ENCODE measurements at regions not wholly inside any gene's neighbourhood (a gene's known extent, or its start where the extent isn't known, plus 50 kb on each side); places are given as distances from the start of the nearest gene placed in this dataset.
A peak's percentile ranks its signal among the peaks of the same experiment; 100 is the strongest.

DNA sequence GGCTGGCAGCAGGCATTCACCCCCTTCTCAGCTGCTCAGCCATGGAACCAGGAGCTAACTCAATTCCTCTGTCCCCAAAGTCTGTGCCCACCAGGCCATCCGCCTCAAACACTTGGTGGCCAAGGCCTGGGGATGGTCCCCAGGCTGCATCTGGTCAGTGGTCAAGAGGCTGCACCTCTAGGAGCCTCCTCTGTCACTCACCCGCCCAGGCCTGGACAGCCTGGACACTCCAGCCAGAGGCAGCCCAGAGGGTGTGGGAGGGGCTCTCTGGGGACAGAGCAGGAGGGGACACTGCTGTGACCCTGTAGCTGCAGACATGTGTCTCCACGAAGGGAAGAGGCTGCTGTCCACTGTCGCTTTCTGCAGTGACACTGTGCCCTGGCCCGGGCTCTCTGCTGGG is 416.6 kb upstream of the SULF2 start:
- Histone ChIP-seq H3K9me3 (ENCODE audit: low read depth, low read length, poor library complexity, severe bottlenecking) (no peaks in the 10 kb centered on the region), H3K4me3 (ENCODE audit: low read depth, low read length, poor library complexity, severe bottlenecking) (no peak overlapping the region), H3K27me3 (replicated peaks; ENCODE audit: insufficient read depth, low read depth, low read length, poor library complexity) (peaks cover 17% of the 10 kb centered on the region), H3K4me1 (ENCODE audit: insufficient read depth, low read length, poor library complexity, severe bottlenecking) (peaks cover 17% of the 10 kb centered on the region), H3K36me3 (ENCODE audit: insufficient read depth, low read length, poor library complexity, severe bottlenecking) (no peaks in the 10 kb centered on the region), H3K27ac (ENCODE audit: low read depth, low read length, poor library complexity, severe bottlenecking) (no peak overlapping the region)
- ChIA-PET CTCF (no interaction called here), POLR2A (ENCODE audit: low non-redundant PET) (no interaction called here)
- no peak for TF ChIP-seq EZH2 (IDR thresholded peaks at IDR 0.05; ENCODE audit: borderline replicate concordance, low read depth, low read length, poor library complexity, severe bottlenecking)
- TF ChIP-seq, protein P1, sequence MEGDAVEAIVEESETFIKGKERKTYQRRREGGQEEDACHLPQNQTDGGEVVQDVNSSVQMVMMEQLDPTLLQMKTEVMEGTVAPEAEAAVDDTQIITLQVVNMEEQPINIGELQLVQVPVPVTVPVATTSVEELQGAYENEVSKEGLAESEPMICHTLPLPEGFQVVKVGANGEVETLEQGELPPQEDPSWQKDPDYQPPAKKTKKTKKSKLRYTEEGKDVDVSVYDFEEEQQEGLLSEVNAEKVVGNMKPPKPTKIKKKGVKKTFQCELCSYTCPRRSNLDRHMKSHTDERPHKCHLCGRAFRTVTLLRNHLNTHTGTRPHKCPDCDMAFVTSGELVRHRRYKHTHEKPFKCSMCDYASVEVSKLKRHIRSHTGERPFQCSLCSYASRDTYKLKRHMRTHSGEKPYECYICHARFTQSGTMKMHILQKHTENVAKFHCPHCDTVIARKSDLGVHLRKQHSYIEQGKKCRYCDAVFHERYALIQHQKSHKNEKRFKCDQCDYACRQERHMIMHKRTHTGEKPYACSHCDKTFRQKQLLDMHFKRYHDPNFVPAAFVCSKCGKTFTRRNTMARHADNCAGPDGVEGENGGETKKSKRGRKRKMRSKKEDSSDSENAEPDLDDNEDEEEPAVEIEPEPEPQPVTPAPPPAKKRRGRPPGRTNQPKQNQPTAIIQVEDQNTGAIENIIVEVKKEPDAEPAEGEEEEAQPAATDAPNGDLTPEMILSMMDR (conservative IDR thresholded peaks at IDR 0.05; ENCODE audit: low read depth, low read length) = no peak
- BruUV-seq (replicated peaks) = no TSS peak
- intact Hi-C loops (cut with micrococcal nuclease; ENCODE audit: unreplicated experiment) = no loop called here
- DNase-seq (ENCODE audit: low spot score) = no peak

DNA sequence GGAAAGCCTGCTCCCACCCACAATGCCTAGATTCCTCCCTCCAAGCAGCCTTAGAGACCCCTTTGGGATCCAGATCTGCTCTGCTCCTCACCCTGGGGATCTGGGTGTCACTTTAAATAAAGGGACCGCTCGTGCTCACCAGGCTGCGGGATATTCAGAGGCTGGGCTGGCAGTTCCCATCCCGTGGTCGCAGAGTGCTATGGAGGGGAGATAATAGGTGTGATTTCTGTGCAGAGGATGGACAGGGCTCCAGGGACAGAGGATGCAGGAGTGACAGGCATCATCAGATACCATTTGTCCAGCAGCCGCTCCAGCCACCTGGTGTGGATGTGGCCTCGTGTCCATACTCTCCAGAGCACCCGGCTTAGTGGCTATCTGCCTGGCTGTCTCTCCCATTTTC is 415.9 kb upstream of the SULF2 start:
- TF ChIP-seq, protein P1 (conservative IDR thresholded peaks at IDR 0.05; ENCODE audit: low read depth, low read length) = no peak
- no peak for TF ChIP-seq EZH2 (IDR thresholded peaks at IDR 0.05; ENCODE audit: borderline replicate concordance, low read depth, low read length, poor library complexity, severe bottlenecking)
- BruUV-seq (replicated peaks) = no TSS peak
- peaks cover 17% of the 10 kb centered on the region for H3K27me3 ChIP-seq (replicated peaks; ENCODE audit: insufficient read depth, low read depth, low read length, poor library complexity)
- H3K4me3 ChIP-seq (ENCODE audit: low read depth, low read length, poor library complexity, severe bottlenecking) = no peak overlapping the region
- H3K27ac ChIP-seq (ENCODE audit: low read depth, low read length, poor library complexity, severe bottlenecking) = no peak overlapping the region
- ChIA-PET POLR2A (ENCODE audit: low non-redundant PET) (no interaction called here), CTCF (no interaction called here)
- H3K36me3 ChIP-seq (ENCODE audit: insufficient read depth, low read length, poor library complexity, severe bottlenecking) = no peaks in the 10 kb centered on the region
- intact Hi-C loops (cut with micrococcal nuclease; ENCODE audit: unreplicated experiment) = no loop called here
- DNase-seq (ENCODE audit: low spot score) = no peak
- peaks cover 17% of the 10 kb centered on the region for H3K4me1 ChIP-seq (ENCODE audit: insufficient read depth, low read length, poor library complexity, severe bottlenecking)
- no peaks in the 10 kb centered on the region for H3K9me3 ChIP-seq (ENCODE audit: low read depth, low read length, poor library complexity, severe bottlenecking)

DNA sequence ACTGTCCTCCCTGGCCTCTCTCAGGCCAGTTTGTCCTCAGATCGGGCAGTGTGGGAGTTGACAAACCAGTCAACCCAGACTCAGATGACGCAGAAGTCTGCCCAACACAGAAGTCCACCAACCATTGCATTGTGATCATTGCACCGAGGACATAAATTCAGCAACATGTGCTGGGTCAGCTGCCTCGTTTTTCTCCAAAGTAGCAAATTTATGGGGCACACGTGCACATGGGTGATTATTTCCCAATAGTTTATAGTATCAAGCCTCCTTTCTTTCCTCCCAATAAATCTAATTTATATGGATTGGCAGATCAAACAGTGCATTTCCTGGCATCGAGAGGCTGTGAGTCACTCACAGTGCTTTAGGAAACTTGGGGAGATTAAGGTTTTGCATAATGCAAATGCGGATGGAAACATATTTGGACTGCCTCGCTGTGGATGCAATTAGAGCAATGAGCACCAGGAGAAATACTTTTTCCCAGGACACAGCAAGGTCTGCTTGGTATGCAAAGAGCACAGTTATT is 413.7 kb upstream of the SULF2 start:
- no peak overlapping the region for H3K27ac ChIP-seq (ENCODE audit: low read depth, low read length, poor library complexity, severe bottlenecking)
- CTCF ChIA-PET = no interaction called here
- intact Hi-C loops (cut with micrococcal nuclease; ENCODE audit: unreplicated experiment) = no loop called here

More for the DNA sequence above, 413.7 kb upstream of the SULF2 start:
- peak; percentile 86 for DNase-seq (ENCODE audit: low spot score)
- BruUV-seq (replicated peaks) = no TSS peak
- TF ChIP-seq, protein P1 (conservative IDR thresholded peaks at IDR 0.05; ENCODE audit: low read depth, low read length) = no peak
- no peak for TF ChIP-seq EZH2 (IDR thresholded peaks at IDR 0.05; ENCODE audit: borderline replicate concordance, low read depth, low read length, poor library complexity, severe bottlenecking)
- POLR2A ChIA-PET (ENCODE audit: low non-redundant PET) = no interaction called here
- no peaks in the 10 kb centered on the region for H3K36me3 ChIP-seq (ENCODE audit: insufficient read depth, low read length, poor library complexity, severe bottlenecking)
- H3K4me3 ChIP-seq (ENCODE audit: low read depth, low read length, poor library complexity, severe bottlenecking) = no peak overlapping the region
- H3K4me1 ChIP-seq (ENCODE audit: insufficient read depth, low read length, poor library complexity, severe bottlenecking) = peaks cover 17% of the 10 kb centered on the region
- no peaks in the 10 kb centered on the region for H3K9me3 ChIP-seq (ENCODE audit: low read depth, low read length, poor library complexity, severe bottlenecking)
- peaks cover 21% of the 10 kb centered on the region for H3K27me3 ChIP-seq (replicated peaks; ENCODE audit: insufficient read depth, low read depth, low read length, poor library complexity)

Measured in A673 (cell line).